Fibroblast of skin of right quadriceps (primary cell): ENCODE measurements at regions not wholly inside any gene's neighbourhood (a gene's known extent, or its start where the extent isn't known, plus 50 kb on each side); places are given as distances from the start of the nearest gene placed in this dataset.

ENCODE experiments used
- DNase-seq: peaks from one replicate; pipeline ENCODE4 v3.0.0-alpha.2; 2013

DNA sequence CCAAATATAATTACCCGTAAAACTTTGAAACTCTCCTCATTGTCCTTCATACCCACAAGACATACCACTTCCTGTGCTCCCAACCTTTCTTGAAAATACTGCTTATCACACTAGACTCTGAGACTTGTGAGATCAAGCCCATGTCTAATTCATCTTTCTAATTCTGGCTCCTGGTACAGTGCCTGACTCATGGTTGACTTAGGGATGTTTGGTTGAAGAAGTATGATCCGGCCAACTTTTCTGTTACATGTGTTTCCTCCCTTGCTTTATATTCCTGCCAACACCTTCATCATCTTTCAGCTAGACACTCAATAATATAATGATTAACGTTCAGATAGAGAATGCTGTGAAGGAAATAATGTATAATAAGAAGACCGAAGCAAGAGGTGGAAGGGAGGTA, 58.2 kb downstream of the MEX3B start:
- no peak for DNase-seq

GRCh38 chr15:81983497-81983896, 62.3 kb downstream of the MEX3B start:
- no peak for DNase-seq

- no peak for DNase-seq
Measured at GRCh38 chr15:81982808-81983207, 63.0 kb downstream of the MEX3B start.

DNA sequence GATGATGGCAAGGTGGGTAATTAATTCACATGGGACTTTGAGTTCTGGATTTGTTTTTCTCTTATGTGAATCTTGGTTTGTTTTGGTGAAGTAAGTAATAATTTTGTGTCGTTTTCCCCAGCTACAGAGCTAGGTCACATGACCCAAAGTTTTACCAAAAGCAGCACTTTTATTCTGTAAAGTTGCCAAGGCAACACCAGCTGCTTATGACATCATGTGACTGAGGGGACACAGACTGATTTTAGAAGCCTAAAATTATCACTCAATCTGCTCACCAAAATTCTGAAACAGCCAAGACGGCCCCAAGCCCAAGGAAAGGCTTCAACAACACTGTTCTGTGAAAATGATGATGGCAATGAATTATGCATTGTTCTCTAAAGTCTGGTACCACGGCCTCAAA, 63.9 kb downstream of the MEX3B start:
- no peak for DNase-seq

DNA sequence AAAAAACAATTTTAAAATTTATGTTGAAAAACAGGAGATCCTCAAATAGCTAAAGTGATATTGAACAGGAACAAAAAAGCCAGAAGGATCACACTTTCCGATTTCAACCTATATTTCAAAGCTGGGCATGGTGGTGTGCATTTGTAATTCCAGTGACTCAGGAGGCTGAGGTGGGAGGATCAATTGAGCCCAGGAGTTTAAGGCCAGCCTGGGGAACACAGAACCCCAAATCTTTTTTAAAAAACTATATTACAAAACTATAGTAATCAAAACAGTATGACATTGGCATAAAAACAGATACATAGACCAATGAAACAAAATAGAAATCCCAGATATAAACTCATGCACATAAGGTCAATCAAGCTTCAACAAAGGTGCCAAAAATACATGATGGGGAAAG, 68.4 kb downstream of the MEX3B start:
- DNase-seq, result no peak

DNA sequence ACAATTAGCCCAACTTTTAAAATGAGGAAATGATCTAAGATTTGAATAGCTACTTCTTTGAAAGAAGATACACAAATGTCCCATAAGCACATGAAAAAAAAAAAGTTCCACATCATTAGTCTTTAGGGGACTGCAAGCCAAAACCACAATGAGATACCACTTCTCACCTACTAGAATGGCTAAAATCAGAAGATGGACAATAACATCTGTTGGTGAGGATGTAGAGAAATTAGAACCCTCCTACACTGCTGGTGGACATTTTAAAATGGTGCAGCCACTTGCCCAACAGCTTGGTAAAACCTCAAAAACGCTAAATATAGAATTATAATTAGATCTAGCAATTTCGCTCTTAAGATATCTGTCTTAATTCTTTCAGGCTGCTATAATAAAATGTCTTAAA, 77.1 kb downstream of the MEX3B start:
- no peak for DNase-seq

DNA sequence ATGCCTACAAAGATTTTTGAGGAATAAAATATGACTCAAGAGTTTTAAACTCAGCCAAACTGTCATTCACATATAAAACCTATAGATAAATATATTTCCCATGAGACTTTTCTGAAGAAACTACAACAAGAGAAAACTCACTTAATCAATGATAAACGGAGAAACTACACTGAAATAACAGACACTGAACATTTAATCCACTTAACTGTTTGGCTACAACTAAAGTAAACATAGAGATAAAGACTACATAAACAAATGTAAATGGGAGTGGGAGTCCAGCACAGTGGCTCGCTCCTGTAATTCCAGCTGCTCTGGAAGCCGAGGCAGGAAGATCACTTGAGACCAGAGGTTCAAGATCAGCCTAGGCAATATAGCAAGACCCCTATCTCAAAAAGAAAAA, 79.2 kb downstream of the MEX3B start:
- DNase-seq, result no peak

DNA sequence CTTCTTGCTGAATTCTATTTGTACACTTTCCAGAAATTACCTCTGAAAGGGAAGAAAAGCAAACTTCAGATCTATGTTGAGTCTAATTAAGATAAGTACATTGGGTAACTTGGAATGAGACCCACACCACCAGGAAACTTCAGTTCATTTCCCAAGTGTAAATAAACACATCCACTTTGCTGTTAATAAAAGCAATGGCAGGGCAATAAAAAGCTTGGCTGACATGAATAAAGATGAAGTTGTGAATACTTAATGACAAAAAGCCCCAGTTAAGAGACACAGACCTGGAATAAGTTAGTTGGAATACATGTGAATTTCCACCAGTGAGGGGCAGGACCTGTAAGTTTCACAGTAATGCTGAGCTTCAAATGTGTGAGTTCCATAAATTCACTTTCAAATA, 83.3 kb downstream of the MEX3B start:
- DNase-seq, result no peak

DNA sequence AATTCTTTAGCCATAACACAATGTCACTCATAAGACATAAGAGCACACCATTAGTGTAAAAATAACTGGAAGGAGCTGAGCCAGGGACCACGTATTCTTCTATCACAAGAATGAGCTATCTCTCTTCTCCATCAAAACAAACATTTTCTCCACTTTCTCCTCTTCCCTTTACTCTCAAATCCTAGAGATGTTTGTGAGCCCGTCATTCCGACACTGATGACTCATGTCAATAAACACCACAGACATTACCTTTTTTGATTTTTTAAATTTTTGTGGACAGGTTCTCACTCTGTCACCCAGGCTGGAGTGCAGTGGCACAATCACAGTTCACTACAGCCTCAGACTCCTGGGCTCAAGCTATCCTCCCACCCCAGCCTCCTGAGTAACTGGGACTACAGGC, 86.6 kb downstream of the MEX3B start:
- DNase-seq, result no peak

DNA sequence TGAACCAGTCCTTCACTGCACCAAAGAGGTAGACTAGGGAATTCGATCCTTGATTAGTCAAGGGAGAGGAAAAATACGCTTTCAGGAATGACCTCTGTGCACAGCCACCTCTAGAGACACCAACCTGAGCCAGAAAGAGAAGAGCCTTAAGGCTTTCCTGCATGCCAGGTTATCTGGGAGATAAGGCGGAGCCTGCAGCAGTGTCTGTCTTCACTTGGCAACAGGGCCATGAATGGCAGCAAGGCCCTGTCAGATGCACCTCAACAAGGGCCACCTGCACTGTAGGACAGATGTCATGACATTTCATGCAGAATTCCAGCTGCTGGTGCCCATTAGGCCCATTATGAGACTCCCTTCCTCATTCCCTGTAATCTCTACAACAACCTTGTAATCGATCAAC, 88.1 kb downstream of the MEX3B start:
- DNase-seq, result no peak

DNA sequence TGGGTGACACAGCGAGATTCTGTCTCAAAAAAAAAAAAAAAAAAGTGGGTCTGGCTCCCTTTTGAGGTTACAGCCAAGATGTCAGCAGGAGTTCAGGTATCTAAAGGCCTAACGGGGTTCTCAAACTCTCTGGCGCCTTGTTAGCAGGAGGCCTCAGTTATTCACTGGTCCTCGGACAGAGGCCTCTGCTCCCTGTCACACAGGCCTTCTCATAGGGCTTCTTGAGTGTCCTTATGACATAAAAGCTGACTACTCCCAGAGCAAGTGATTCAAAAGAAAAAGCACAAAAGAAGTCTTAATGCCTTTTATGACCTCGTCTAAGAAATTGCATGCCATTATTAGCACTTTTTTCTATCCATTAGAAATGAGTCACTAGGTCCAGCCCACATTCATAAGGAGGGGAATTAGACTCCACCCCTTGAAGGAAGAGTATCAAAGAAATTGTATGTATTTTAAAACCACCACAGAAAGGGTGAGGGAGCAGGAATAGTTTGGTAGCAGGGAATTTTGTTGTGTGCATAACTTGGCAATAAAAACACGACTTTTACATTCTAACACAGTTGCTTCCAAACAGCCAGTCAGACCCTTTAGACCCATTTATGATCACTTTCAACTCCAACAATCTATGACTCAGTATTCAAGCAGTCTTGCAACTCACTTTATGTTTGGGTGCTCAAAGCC, 90.3 kb downstream of the MEX3B start:
- DNase-seq, result peak; percentile 79

DNA sequence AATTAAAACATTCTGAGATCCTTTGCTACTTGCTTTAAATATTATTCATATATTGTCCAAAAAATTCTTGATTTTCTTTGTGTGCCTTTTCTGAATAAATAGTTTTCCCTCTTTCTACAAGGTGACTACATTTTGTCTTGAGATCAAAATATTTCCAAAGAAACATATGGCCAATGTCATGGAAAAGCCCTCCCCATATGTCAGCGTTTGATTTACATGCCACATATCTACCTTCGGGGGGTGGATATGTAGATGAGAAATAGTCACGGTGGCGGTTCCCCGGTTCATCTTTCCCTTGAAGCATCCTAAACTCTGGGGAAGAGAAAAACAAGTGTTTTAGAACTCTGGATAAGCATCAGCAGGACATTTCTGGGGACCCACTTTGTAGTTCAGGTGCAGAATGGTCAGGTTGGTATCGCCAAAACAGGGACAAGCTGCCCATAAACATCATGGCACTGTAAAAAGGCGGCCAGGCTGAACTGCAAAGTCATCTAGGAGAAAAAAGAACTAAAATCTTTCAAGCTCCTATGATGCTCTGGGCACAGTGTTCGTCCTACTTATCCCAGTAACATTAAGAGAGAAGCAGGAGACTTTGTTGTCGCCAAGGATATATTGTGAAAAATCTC, 91.5 kb downstream of the MEX3B start:
- no peak for DNase-seq

DNA sequence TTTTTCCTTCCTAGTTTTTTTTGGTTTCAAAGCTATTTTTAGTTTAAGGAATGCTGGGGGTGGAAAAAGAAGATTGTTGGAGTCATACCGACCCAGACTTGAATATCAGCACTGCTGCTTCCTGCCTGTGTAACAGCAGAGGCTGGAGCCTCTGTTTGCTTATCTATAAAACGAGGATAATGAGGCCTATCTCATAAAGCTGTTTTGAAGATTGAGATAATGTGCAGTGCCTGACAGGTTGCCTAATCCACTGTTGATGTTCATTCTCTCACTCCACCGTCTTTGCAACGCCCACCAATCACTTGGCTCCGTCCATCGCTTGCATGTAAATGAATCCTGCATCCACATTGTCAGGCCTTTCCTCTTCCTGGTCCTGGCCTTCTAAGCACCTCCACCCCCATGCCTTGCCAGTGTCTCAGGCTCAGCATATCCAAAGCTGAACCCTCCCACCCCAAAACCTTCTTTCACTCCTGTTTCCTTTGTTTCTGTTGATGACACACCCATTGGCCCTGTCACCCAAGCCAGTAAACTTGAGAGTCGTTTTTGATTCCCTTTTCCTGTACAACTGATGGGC, 94.9 kb downstream of the MEX3B start:
- DNase-seq, result peak; percentile 69

GRCh38 chr15:81948751-81949150, 97.1 kb downstream of the MEX3B start:
- DNase-seq, result no peak

DNA sequence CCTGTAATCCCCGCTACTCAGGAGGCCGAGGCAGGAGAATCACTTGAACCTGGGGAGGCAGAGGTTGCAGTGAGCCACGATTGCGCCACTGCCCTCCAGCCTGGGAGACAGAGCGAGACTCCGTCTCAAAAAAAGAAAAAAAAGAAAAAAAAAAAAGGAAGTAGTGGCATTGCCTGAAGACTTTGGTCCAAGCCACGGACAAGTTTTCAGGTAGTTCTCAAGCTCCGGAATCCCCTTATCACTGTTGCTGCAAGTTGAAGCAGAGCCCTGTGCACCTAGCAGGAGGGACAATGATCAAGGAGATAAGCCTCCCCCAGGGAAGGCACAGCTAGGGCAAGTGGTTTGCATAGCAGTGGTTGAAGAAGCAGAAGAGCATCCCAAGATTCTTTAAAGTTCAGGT, 97.6 kb downstream of the MEX3B start:
- DNase-seq, result no peak

DNA sequence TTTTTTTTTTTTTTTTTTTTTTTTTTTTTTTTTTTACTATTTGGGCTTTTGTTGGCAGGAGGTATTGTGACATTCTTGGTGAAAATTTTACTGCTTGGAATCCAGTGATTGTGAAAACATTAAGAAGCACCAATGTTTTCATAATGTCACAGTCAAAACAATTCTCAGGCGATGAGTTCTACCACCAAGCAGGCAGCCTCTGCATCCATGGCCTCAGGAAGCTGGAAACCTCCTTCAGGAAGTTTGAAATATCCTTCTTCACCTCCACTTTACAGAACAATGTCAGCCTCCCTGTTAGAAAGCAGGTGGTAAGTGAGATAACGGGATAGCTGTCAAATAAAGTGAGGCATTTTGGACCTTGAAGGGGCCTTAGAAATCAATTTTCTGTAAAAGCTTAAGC, 98.3 kb downstream of the MEX3B start:
- peak; percentile 80 for DNase-seq

DNA sequence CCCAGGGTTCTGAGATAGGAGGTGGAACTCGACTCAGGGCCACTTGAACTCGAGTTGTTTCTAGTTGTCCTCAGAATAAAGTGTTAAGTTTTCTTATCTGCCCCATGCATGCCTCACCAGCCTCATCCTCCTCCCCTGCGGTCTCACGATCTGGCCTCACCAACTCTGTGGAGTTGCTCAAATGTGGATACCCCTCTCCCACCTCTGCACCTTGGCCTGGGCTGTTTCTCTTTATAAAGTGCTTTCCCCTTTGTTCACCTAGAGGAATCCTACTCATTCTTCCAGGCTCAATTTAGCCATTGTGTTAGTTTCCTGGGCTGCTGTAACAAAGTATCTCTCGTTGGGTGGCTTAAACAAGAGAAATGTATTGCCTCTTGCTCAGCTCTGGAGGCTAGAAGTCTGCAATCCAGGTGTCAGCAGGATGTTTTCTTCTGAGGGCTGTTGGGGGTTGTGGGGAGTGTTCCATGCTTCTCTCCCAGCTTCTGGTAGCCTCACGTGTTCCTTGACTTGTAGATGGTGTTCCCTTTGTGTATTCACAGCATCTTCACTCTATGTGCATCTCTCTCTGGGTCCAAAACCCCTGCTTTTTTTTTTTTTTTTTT, 100.7 kb downstream of the MEX3B start:
- no peak for DNase-seq

GRCh38 chr15:81942655-81943195, 103.1 kb downstream of the MEX3B start:
- no peak for DNase-seq

- DNase-seq, result no peak
Measured at GRCh38 chr15:81942157-81942556, 103.7 kb downstream of the MEX3B start.

DNA sequence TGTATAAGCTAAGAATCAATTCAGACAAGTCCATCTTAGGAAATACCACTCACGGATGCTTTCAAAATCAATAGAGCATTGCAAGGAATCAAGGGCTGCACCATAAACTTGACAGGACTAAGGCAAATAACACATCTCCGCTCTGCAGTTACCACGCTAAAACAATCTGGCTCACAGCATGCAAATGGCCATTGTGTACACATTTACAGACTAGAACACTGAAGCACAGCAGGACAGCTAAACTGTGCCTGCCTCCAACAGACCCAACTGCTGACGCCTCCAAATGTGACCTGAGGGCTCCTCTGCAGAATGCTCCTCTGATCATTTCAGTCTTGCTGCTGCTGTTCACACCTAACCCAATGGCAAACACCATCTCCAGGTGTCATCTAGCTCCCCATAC, 104.3 kb downstream of the MEX3B start:
- no peak for DNase-seq

DNA sequence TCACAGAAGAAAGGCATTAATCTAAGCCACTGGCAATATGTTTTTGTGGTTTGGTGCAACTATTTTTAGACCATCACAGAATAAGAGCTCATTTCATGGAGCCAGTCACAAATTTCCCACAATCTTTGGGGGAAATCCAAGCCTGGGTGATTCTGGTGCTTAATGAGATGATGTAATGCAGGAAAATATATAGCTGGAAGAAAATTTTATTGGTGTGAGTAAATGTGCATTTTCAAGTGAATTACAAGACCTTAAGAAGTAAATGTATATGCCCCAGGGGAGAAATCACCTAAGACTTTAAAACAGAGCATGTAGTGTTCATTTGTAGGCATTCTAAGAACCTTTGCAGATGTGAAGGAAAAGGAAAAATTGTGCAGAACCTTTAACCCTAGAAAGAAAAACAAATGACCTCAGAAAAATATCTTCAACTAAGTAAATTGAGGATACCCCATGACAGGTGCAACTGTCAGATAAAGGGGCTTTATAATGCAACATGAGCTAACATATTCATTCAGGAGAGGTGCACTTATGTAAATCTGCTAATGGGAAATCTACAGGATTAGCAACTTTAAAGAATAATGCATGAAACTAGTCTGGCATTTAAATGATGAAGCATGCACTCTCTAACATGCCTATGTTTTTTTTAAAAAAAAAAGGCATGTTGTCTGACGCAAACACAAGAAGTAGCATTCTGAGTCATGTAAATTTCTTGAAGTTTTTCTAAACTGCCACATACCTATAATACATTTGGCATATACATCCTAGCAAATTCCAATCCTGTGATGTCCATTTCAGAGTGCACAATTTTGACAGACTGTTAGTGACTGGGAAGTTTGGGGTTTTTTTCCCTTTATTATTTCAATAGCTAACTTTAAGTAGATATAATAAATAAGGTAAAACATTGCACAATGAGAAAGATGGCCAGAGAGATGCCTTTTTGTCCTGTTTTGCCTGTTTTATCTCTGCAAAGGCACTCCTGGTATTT, 105.1 kb downstream of the MEX3B start:
- DNase-seq, result peak; percentile 97

- peak; percentile 70 for DNase-seq
Measured at GRCh38 chr15:81939604-81940440, 106.0 kb downstream of the MEX3B start.
